Smooth muscle cell (in vitro differentiated cells): ENCODE measurements at regions not wholly inside any gene's neighbourhood (a gene's known extent, or its start where the extent isn't known, plus 50 kb on each side); places are given as distances from the start of the nearest gene placed in this dataset.

ENCODE experiments used
- DNase-seq: peaks from one replicate; lab custom pipeline; 2025; ENCODE audit not compliant: unreplicated experiment; lab: John Stamatoyannopoulos, UW
- H2AFZ ChIP-seq: fragments of 200-600 bp; sonication (generic); 2 replicates; pipeline ENCODE4 v1.6.0; 2016; ENCODE audit warnings: antibody characterized with exemption, low read depth, mild to moderate bottlenecking
- H3F3A ChIP-seq: fragments of 200-600 bp; sonication (generic); 2 replicates; pipeline ENCODE4 v1.6.0; 2017; ENCODE audit warnings: antibody characterized with exemption, low read depth
- H3K27ac ChIP-seq: fragments of 200-600 bp; sonication (generic); 2 replicates; pipeline ENCODE4 v1.5.1; 2016; ENCODE audit warnings: low read depth, mild to moderate bottlenecking
- H3K27me3 ChIP-seq: fragments of 200-600 bp; sonication (generic); 2 replicates; pipeline ENCODE4 v1.6.1; 2016; ENCODE audit warnings: low read depth, mild to moderate bottlenecking
- H3K36me3 ChIP-seq: fragments of 200-600 bp; sonication (generic); 2 replicates; pipeline ENCODE4 v1.5.1; 2016; ENCODE audit warnings: low read depth
- H3K4me1 ChIP-seq: fragments of 200-600 bp; sonication (generic); 2 replicates; pipeline ENCODE4 v1.5.1; 2016; ENCODE audit warnings: low read depth
- H3K4me2 ChIP-seq: fragments of 200-600 bp; sonication (generic); 2 replicates; pipeline ENCODE4 v1.6.0; 2016; ENCODE audit warnings: mild to moderate bottlenecking
- H3K4me3 ChIP-seq: fragments of 200-600 bp; sonication (generic); 2 replicates; pipeline ENCODE4 v1.5.1; 2016; ENCODE audit warnings: mild to moderate bottlenecking
- H3K79me2 ChIP-seq: fragments of 200-600 bp; sonication (generic); 2 replicates; pipeline ENCODE4 v1.6.0; 2016; ENCODE audit warnings: low read depth, mild to moderate bottlenecking
- H3K9ac ChIP-seq: fragments of 200-600 bp; sonication (generic); 2 replicates; pipeline ENCODE4 v1.6.0; 2016; ENCODE audit warnings: low read depth
- H3K9me3 ChIP-seq: fragments of 200-600 bp; sonication (generic); replicated peaks from 2 replicates; pipeline ENCODE4 v1.5.1; 2016; ENCODE audit warnings: low read depth
- H4K20me1 ChIP-seq: fragments of 200-600 bp; sonication (generic); 2 replicates; pipeline ENCODE4 v1.6.0; 2016; ENCODE audit warnings: low read depth
- CTCF ChIP-seq: fragments of 200-600 bp; sonication (generic); IDR thresholded peaks from 2 replicates; pipeline ENCODE4 v1.5.1; 2017; ENCODE audit warnings: borderline replicate concordance, mild to moderate bottlenecking, antibody characterized with exemption; ENCODE audit not compliant: insufficient read depth, poor library complexity, severe bottlenecking
- WGBS: methylation state at CpG from one replicate; pipeline ENCODE4 v1.1.7; 2016; ENCODE audit warnings: low lambda C conversion rate; 5-methylcytosine and 5-hydroxymethylcytosine counted together

- Histone ChIP-seq H3K4me1 (peaks cover 9% of the 10 kb centered on the region), H3K9ac (no peak overlapping the region), H3K9me3 (no peaks in the 10 kb centered on the region), H3K27me3 (peaks cover 15% of the 10 kb centered on the region), H3K27ac (no peak overlapping the region), H4K20me1 (no peaks in the 10 kb centered on the region), H3K4me3 (no peak overlapping the region), H2AFZ (no peak overlapping the region), H3K36me3 (no peaks in the 10 kb centered on the region), H3F3A (no peaks in the 10 kb centered on the region), H3K4me2 (no peak overlapping the region), H3K79me2 (no peaks in the 10 kb centered on the region)
- DNase-seq: no peak
- TF ChIP-seq CTCF: no peak
- WGBS: 89% methylated on average over 14 of the region's 14 CpGs
Observed at GRCh38 chr9:135335691-135336181, 143.8 kb upstream of the PPP1R26 start.

GRCh38 chr9:135336722-135337527, 142.7 kb upstream of the PPP1R26 start:
- no peak overlapping the region for H3K9ac ChIP-seq
- H3K36me3 ChIP-seq: no peaks in the 10 kb centered on the region
- WGBS: 91% methylated on average over 18 of the region's 23 CpGs
- peaks cover 26% of the 10 kb centered on the region for H3K27me3 ChIP-seq
- no peak overlapping the region for H2AFZ ChIP-seq
- no peak overlapping the region for H3K4me3 ChIP-seq
- no peak overlapping the region for H3K4me2 ChIP-seq
- H3F3A ChIP-seq: no peaks in the 10 kb centered on the region
- H3K4me1 ChIP-seq: peaks cover 9% of the 10 kb centered on the region
- TF ChIP-seq CTCF: no peak
- H3K79me2 ChIP-seq: no peaks in the 10 kb centered on the region
- no peaks in the 10 kb centered on the region for H3K9me3 ChIP-seq
- H3K27ac ChIP-seq: no peak overlapping the region
- no peaks in the 10 kb centered on the region for H4K20me1 ChIP-seq
- no peak for DNase-seq

- DNase-seq: no peak
- H4K20me1 ChIP-seq: no peaks in the 10 kb centered on the region
- H3K4me1 ChIP-seq: peaks cover 9% of the 10 kb centered on the region
- no peak overlapping the region for H3K4me3 ChIP-seq
- no peak overlapping the region for H3K27ac ChIP-seq
- H3K79me2 ChIP-seq: no peaks in the 10 kb centered on the region
- H3K9me3 ChIP-seq: no peaks in the 10 kb centered on the region
- no peaks in the 10 kb centered on the region for H3K36me3 ChIP-seq
- no peak overlapping the region for H3K9ac ChIP-seq
- WGBS: 91% methylated on average over 14 of the region's 14 CpGs
- no peak overlapping the region for H2AFZ ChIP-seq
- no peaks in the 10 kb centered on the region for H3F3A ChIP-seq
- peaks cover 26% of the 10 kb centered on the region for H3K27me3 ChIP-seq
- no peak overlapping the region for H3K4me2 ChIP-seq
- no peak for TF ChIP-seq CTCF
Observed at GRCh38 chr9:135338546-135338945, 141.0 kb upstream of the PPP1R26 start.
